Activated CD8-positive, alpha-beta T cell treated with anti-CD3 and anti-CD28 coated beads for 36 hours (primary cell): ENCODE measurements at regions not wholly inside any gene's neighbourhood (a gene's known extent, or its start where the extent isn't known, plus 50 kb on each side); places are given as distances from the start of the nearest gene placed in this dataset.

Experiments
- ATAC-seq: fragments of 200-7000 bp; cut with Tn5 transposase; one replicate; pipeline ENCODE4 v1.10.0; 2021; ENCODE audit warnings: mild to moderate bottlenecking, moderate library complexity
- CTCF ChIA-PET: fragments of 350-600 bp; sonication (Branson Sonifier 250); formaldehyde crosslinking; loops from one replicate; lab custom pipeline; 2021; ENCODE audit warnings: antibody characterized with exemption; lab: Charles Lee
- POLR2A ChIA-PET: fragments of 350-600 bp; sonication (Branson Sonifier 250); formaldehyde crosslinking; loops from one replicate; lab custom pipeline; 2021; ENCODE audit warnings: antibody characterized with exemption; lab: Charles Lee
- DNase-seq: peaks from one replicate; pipeline ENCODE4 v3.0.0-alpha.2; 2020
- H3K27ac Mint-ChIP-seq: one replicate; pipeline ENCODE4 v1.8.0; 2021; ENCODE audit warnings: mild to moderate bottlenecking, mixed read lengths
- H3K27me3 Mint-ChIP-seq: one replicate; pipeline ENCODE4 v1.8.0; 2021; ENCODE audit warnings: mixed read lengths
- H3K36me3 Mint-ChIP-seq: one replicate; pipeline ENCODE4 v1.8.0; 2021; ENCODE audit warnings: low read depth, mixed read lengths
- H3K4me1 Mint-ChIP-seq: one replicate; pipeline ENCODE4 v1.8.0; 2021; ENCODE audit warnings: low read depth, mixed read lengths
- H3K4me3 Mint-ChIP-seq: one replicate; pipeline ENCODE4 v1.8.0; 2021; ENCODE audit warnings: mild to moderate bottlenecking, moderate library complexity, mixed read lengths
- H3K9me3 Mint-ChIP-seq: one replicate; pipeline ENCODE4 v1.8.0; 2021; ENCODE audit warnings: mixed read lengths
- intact Hi-C: fragments of 100-400 bp; cut with micrococcal nuclease; formaldehyde crosslinking; loops from one replicate; pipeline ENCODE4 v1.10.0; 2022
- TF ChIP-seq, protein P1 (sequence below): fragments of 200-600 bp; IDR thresholded peaks from one replicate; pipeline ENCODE4 v1.8.0; 2022; ENCODE audit warnings: antibody characterized with exemption, mild to moderate bottlenecking

DNA sequence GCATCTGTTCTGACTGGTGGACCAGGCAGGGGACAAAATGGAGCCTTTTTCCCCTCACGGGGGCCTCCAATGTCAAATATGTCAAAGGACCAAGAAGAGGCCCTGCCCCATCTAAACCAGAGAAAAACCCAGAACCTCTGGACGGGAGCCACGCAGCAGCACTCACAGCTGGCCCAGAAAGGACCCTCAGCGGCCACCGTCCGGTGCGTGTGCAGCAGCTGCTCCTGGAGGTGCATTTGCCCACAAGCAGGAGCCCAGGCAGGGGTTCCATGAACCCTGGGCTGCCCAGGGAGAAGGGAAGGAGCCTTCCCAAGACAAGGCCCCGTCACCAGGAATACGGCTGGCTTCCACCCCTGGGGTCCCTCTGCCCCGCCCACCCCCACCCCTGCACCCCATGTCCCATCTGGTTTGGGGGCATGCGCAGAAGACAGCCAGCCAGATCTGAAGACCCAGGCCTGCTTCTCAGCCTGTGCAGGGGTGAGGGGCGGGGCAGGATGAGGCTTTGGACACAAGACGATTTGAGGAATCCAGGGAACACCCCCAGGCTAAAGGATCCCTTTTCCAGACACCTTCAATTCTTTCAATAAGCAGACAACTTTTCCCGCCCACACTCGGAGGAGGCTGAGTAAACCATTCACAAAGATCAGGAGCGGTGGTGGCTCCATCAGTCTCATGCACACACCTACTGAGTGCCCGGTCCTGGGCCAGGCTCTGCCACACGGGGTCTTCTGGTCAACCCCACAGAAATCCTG is 423.1 kb downstream of the SHANK2 start:
- peaks cover 17% of the 10 kb centered on the region for H3K27me3 Mint-ChIP-seq
- no peak overlapping the region for H3K27ac Mint-ChIP-seq
- DNase-seq (no peak), ATAC-seq (no peak)
- H3K4me1 Mint-ChIP-seq = no peaks in the 10 kb centered on the region
- CTCF ChIA-PET = no interaction called here
- POLR2A ChIA-PET = no interaction called here
- TF ChIP-seq, protein P1, sequence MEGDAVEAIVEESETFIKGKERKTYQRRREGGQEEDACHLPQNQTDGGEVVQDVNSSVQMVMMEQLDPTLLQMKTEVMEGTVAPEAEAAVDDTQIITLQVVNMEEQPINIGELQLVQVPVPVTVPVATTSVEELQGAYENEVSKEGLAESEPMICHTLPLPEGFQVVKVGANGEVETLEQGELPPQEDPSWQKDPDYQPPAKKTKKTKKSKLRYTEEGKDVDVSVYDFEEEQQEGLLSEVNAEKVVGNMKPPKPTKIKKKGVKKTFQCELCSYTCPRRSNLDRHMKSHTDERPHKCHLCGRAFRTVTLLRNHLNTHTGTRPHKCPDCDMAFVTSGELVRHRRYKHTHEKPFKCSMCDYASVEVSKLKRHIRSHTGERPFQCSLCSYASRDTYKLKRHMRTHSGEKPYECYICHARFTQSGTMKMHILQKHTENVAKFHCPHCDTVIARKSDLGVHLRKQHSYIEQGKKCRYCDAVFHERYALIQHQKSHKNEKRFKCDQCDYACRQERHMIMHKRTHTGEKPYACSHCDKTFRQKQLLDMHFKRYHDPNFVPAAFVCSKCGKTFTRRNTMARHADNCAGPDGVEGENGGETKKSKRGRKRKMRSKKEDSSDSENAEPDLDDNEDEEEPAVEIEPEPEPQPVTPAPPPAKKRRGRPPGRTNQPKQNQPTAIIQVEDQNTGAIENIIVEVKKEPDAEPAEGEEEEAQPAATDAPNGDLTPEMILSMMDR = no peak
- intact Hi-C loops = no loop called here
- no peaks in the 10 kb centered on the region for H3K36me3 Mint-ChIP-seq
- no peaks in the 10 kb centered on the region for H3K9me3 Mint-ChIP-seq
- H3K4me3 Mint-ChIP-seq = no peak overlapping the region

- TF ChIP-seq, protein P1 = no peak
- DNase-seq = no peak
- Mint-ChIP-seq H3K9me3 (no peaks in the 10 kb centered on the region), H3K36me3 (no peaks in the 10 kb centered on the region), H3K4me3 (no peak overlapping the region), H3K4me1 (no peaks in the 10 kb centered on the region), H3K27me3 (peaks cover 17% of the 10 kb centered on the region), H3K27ac (no peak overlapping the region)
- ChIA-PET CTCF (no interaction called here), POLR2A (no interaction called here)
- no peak for ATAC-seq
- intact Hi-C loops = no loop called here
Observed at GRCh38 chr11:70829886-70830272, 422.5 kb downstream of the SHANK2 start.

DNA sequence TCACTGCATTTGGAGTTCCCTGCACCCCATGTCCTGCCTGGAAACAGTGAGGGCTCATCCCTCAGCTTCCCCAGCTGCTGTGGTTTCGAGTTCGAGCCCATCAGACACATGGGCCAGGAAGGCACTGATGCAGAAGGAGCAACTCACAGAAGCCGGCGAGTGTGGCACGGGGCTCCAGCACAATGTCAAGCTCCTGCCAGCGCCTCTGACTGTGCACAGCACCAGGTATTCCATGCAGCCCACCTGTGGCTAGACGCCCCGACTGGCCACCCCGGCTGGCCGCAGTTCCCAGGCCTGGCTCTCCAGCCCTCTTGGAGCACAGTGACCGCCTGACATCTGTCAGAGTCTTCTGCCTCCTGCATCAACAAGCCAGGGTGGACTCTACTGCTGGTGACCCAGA is 419.4 kb downstream of the SHANK2 start:
- Mint-ChIP-seq H3K36me3 (no peaks in the 10 kb centered on the region), H3K27me3 (no peaks in the 10 kb centered on the region), H3K4me3 (no peak overlapping the region), H3K9me3 (no peaks in the 10 kb centered on the region), H3K27ac (no peak overlapping the region), H3K4me1 (no peaks in the 10 kb centered on the region)
- no peak for ATAC-seq
- TF ChIP-seq, protein P1 = no peak
- ChIA-PET POLR2A (no interaction called here), CTCF (no interaction called here)
- no peak for DNase-seq
- intact Hi-C loops = no loop called here

- H3K27me3 Mint-ChIP-seq = no peaks in the 10 kb centered on the region
- peaks cover 3% of the 10 kb centered on the region for H3K9me3 Mint-ChIP-seq
- ChIA-PET POLR2A (no interaction called here), CTCF (no interaction called here)
- intact Hi-C loops = no loop called here
- H3K27ac Mint-ChIP-seq = no peak overlapping the region
- no peak for DNase-seq
- no peak overlapping the region for H3K4me3 Mint-ChIP-seq
- TF ChIP-seq, protein P1 = no peak
- H3K36me3 Mint-ChIP-seq = no peaks in the 10 kb centered on the region
- H3K4me1 Mint-ChIP-seq = no peaks in the 10 kb centered on the region
- ATAC-seq = no peak
Observed at GRCh38 chr11:70833554-70833953, 418.8 kb downstream of the SHANK2 start.

GRCh38 chr11:70834277-70834940 is 418.0 kb downstream of the SHANK2 start:
- H3K4me1 Mint-ChIP-seq = no peaks in the 10 kb centered on the region
- no peak overlapping the region for H3K27ac Mint-ChIP-seq
- no peak for DNase-seq
- TF ChIP-seq, protein P1 = no peak
- no peaks in the 10 kb centered on the region for H3K36me3 Mint-ChIP-seq
- CTCF ChIA-PET = no interaction called here
- H3K27me3 Mint-ChIP-seq = no peaks in the 10 kb centered on the region
- POLR2A ChIA-PET = interaction anchor here (0.7 kb wide), 1 partner anchor 66 kb away, joined by 3 read pairs; no protein-coding TSS in a partner anchor
- peaks cover 3% of the 10 kb centered on the region for H3K9me3 Mint-ChIP-seq
- no peak for ATAC-seq
- H3K4me3 Mint-ChIP-seq = no peak overlapping the region
- intact Hi-C loops = no loop called here
